WTC11 (cell line): ENCODE measurements at regions not wholly inside any gene's neighbourhood (a gene's known extent, or its start where the extent isn't known, plus 50 kb on each side); places are given as distances from the start of the nearest gene placed in this dataset.

Experiments used
- CREM ChIP-seq: sonication (generic); formaldehyde crosslinking; IDR thresholded peaks from 2 replicates; pipeline ENCODE4 v1.8.1; 2022; ENCODE audit warnings: mild to moderate bottlenecking, missing genetic modification reagents, moderate library complexity
- CTCF ChIP-seq: fragments of 200-600 bp; IDR thresholded peaks from 2 replicates; pipeline ENCODE4 v1.8.0; 2022; ENCODE audit warnings: antibody characterized with exemption
- E2F4 ChIP-seq: sonication (generic); formaldehyde crosslinking; IDR thresholded peaks from 2 replicates; pipeline ENCODE4 v1.8.1; 2022; ENCODE audit warnings: low read depth, mild to moderate bottlenecking, moderate library complexity, missing genetic modification reagents, borderline replicate concordance
- FOXP1 ChIP-seq: sonication (generic); formaldehyde crosslinking; IDR thresholded peaks from 2 replicates; pipeline ENCODE4 v1.8.0; 2022; ENCODE audit warnings: missing genetic modification reagents, mild to moderate bottlenecking, moderate library complexity, borderline replicate concordance
- IRF2 ChIP-seq: sonication (generic); formaldehyde crosslinking; IDR thresholded peaks from 2 replicates; pipeline ENCODE4 v1.8.0; 2022; ENCODE audit warnings: low read depth, missing genetic modification reagents, borderline replicate concordance
- MXD4 ChIP-seq: fragments of 250-450 bp; sonication (Bioruptor Pico); IDR thresholded peaks from 2 replicates; pipeline ENCODE4 v1.8.0; 2021; ENCODE audit warnings: mild to moderate bottlenecking, moderate library complexity, borderline replicate concordance
- SP1 ChIP-seq: sonication (generic); formaldehyde crosslinking; conservative IDR thresholded peaks from 2 replicates; pipeline ENCODE4 v1.8.1; 2022; ENCODE audit warnings: missing genetic modification reagents
- ZNF121 ChIP-seq: sonication (generic); formaldehyde crosslinking; IDR thresholded peaks from 2 replicates; pipeline ENCODE4 v1.8.0; 2023; ENCODE audit warnings: missing genetic modification reagents
- TF ChIP-seq, protein P1 (sequence below): sonication (generic); formaldehyde crosslinking; IDR thresholded peaks from 2 replicates; pipeline ENCODE4 v1.8.1; 2023; ENCODE audit warnings: mild to moderate bottlenecking, missing genetic modification reagents, borderline replicate concordance

- no peak for TF ChIP-seq SP1 (CRISPR knock-in tag)
- TF ChIP-seq, protein P1, sequence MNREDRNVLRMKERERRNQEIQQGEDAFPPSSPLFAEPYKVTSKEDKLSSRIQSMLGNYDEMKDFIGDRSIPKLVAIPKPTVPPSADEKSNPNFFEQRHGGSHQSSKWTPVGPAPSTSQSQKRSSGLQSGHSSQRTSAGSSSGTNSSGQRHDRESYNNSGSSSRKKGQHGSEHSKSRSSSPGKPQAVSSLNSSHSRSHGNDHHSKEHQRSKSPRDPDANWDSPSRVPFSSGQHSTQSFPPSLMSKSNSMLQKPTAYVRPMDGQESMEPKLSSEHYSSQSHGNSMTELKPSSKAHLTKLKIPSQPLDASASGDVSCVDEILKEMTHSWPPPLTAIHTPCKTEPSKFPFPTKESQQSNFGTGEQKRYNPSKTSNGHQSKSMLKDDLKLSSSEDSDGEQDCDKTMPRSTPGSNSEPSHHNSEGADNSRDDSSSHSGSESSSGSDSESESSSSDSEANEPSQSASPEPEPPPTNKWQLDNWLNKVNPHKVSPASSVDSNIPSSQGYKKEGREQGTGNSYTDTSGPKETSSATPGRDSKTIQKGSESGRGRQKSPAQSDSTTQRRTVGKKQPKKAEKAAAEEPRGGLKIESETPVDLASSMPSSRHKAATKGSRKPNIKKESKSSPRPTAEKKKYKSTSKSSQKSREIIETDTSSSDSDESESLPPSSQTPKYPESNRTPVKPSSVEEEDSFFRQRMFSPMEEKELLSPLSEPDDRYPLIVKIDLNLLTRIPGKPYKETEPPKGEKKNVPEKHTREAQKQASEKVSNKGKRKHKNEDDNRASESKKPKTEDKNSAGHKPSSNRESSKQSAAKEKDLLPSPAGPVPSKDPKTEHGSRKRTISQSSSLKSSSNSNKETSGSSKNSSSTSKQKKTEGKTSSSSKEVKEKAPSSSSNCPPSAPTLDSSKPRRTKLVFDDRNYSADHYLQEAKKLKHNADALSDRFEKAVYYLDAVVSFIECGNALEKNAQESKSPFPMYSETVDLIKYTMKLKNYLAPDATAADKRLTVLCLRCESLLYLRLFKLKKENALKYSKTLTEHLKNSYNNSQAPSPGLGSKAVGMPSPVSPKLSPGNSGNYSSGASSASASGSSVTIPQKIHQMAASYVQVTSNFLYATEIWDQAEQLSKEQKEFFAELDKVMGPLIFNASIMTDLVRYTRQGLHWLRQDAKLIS, result no peak
- no peak for TF ChIP-seq ZNF121 (CRISPR knock-in tag)
- TF ChIP-seq CTCF, result no peak
- no peak for TF ChIP-seq IRF2 (CRISPR knock-in tag)
- no peak for TF ChIP-seq MXD4 (CRISPR knock-in tag)
- no peak for TF ChIP-seq FOXP1 (CRISPR knock-in tag)
- no peak for TF ChIP-seq E2F4 (CRISPR knock-in tag)
- no peak for TF ChIP-seq CREM (CRISPR knock-in tag)
Measured at GRCh38 chr6:149152521-149152920, 165.0 kb upstream of the TAB2 start.
